WTC11 (cell line): ENCODE measurements at regions not wholly inside any gene's neighbourhood (a gene's known extent, or its start where the extent isn't known, plus 50 kb on each side); places are given as distances from the start of the nearest gene placed in this dataset.
A peak's percentile ranks its signal among the peaks of the same experiment; 100 is the strongest.

Experiments
- ATAC-seq: fragments of 200-7000 bp; cut with Tn5 transposase; 2 replicates; pipeline ENCODE4 v1.10.0; 2021; ENCODE audit warnings: mild to moderate bottlenecking, moderate library complexity
- CTCF ChIA-PET: fragments of 300-600 bp; sonication (Branson Sonifier 250); formaldehyde crosslinking; loops from one replicate; lab custom pipeline; 2021; ENCODE audit warnings: antibody characterized with exemption; lab: Charles Lee
- POLR2A ChIA-PET: fragments of 350-600 bp; sonication (Branson Sonifier 250); formaldehyde crosslinking; loops from one replicate; lab custom pipeline; 2021; ENCODE audit warnings: antibody characterized with exemption; lab: Charles Lee
- DNase-seq: peaks from one replicate; pipeline ENCODE4 v3.0.0; 2021; ENCODE audit warnings: low spot score
- H3K27ac Mint-ChIP-seq: 2 replicates; pipeline ENCODE4 v1.8.0; 2021; ENCODE audit warnings: mixed read lengths
- H3K27me3 Mint-ChIP-seq: 2 replicates; pipeline ENCODE4 v1.8.0; 2021; ENCODE audit warnings: low read depth, mild to moderate bottlenecking, moderate library complexity, mixed read lengths
- H3K36me3 Mint-ChIP-seq: 2 replicates; pipeline ENCODE4 v1.8.0; 2021; ENCODE audit warnings: mixed read lengths
- H3K4me1 Mint-ChIP-seq: 2 replicates; pipeline ENCODE4 v1.8.0; 2022; ENCODE audit warnings: mixed read lengths
- H3K4me3 Mint-ChIP-seq: 2 replicates; pipeline ENCODE4 v1.8.0; 2021; ENCODE audit warnings: mild to moderate bottlenecking, moderate library complexity, mixed read lengths
- H3K9me3 Mint-ChIP-seq: 2 replicates; pipeline ENCODE4 v1.8.0; 2021; ENCODE audit warnings: mixed read lengths
- ATF1 ChIP-seq: sonication (generic); formaldehyde crosslinking; IDR thresholded peaks from 2 replicates; pipeline ENCODE4 v1.8.1; 2023; ENCODE audit warnings: mild to moderate bottlenecking, moderate library complexity, missing genetic modification reagents
- E2F4 ChIP-seq: sonication (generic); formaldehyde crosslinking; IDR thresholded peaks from 2 replicates; pipeline ENCODE4 v1.8.1; 2022; ENCODE audit warnings: low read depth, mild to moderate bottlenecking, moderate library complexity, missing genetic modification reagents, borderline replicate concordance
- EMX1 ChIP-seq: fragments of 250-450 bp; sonication (Bioruptor Pico); IDR thresholded peaks from 2 replicates; pipeline ENCODE4 v1.8.0; 2021; ENCODE audit warnings: mild to moderate bottlenecking
- FOXP4 ChIP-seq: sonication (generic); formaldehyde crosslinking; IDR thresholded peaks from 2 replicates; pipeline ENCODE4 v1.8.0; 2022; ENCODE audit warnings: mild to moderate bottlenecking, missing genetic modification reagents
- GTF2I ChIP-seq: fragments of 250-450 bp; sonication (Bioruptor Pico); conservative IDR thresholded peaks from 2 replicates; pipeline ENCODE4 v1.4.0; 2021; ENCODE audit warnings: mild to moderate bottlenecking
- IRF2 ChIP-seq: sonication (generic); formaldehyde crosslinking; IDR thresholded peaks from 2 replicates; pipeline ENCODE4 v1.8.0; 2022; ENCODE audit warnings: low read depth, missing genetic modification reagents, borderline replicate concordance
- JUN ChIP-seq: sonication (generic); formaldehyde crosslinking; IDR thresholded peaks from 2 replicates; pipeline ENCODE4 v1.8.0; 2023; ENCODE audit warnings: mild to moderate bottlenecking, missing genetic modification reagents
- MXD4 ChIP-seq: fragments of 250-450 bp; sonication (Bioruptor Pico); IDR thresholded peaks from 2 replicates; pipeline ENCODE4 v1.8.0; 2021; ENCODE audit warnings: mild to moderate bottlenecking, moderate library complexity, borderline replicate concordance
- MYBL2 ChIP-seq: sonication (generic); formaldehyde crosslinking; IDR thresholded peaks from 2 replicates; pipeline ENCODE4 v1.8.1; 2023; ENCODE audit warnings: mild to moderate bottlenecking, moderate library complexity, missing genetic modification reagents
- NFYB ChIP-seq: sonication (generic); formaldehyde crosslinking; conservative IDR thresholded peaks from 2 replicates; pipeline ENCODE4 v1.8.0; 2022; ENCODE audit warnings: low read depth, missing genetic modification reagents
- STAT6 ChIP-seq: sonication (generic); formaldehyde crosslinking; conservative IDR thresholded peaks from 2 replicates; pipeline ENCODE4 v1.8.1; 2023; ENCODE audit warnings: mild to moderate bottlenecking, low read depth, missing genetic modification reagents, moderate library complexity
- TEAD4 ChIP-seq: sonication (generic); formaldehyde crosslinking; IDR thresholded peaks from 2 replicates; pipeline ENCODE4 v1.8.0; 2022; ENCODE audit warnings: mild to moderate bottlenecking, missing genetic modification reagents
- ZNF138 ChIP-seq: sonication (generic); formaldehyde crosslinking; conservative IDR thresholded peaks from 2 replicates; pipeline ENCODE4 v1.8.1; 2022; ENCODE audit warnings: mild to moderate bottlenecking, moderate library complexity, missing genetic modification reagents
- ZNF219 ChIP-seq: sonication (generic); formaldehyde crosslinking; IDR thresholded peaks from 2 replicates; pipeline ENCODE4 v1.8.0; 2023; ENCODE audit warnings: missing genetic modification reagents, mild to moderate bottlenecking, borderline replicate concordance
- ZNF232 ChIP-seq: sonication (generic); formaldehyde crosslinking; IDR thresholded peaks from 2 replicates; pipeline ENCODE4 v1.8.0; 2022; ENCODE audit warnings: mild to moderate bottlenecking, missing genetic modification reagents
- ZNF281 ChIP-seq: sonication (generic); formaldehyde crosslinking; IDR thresholded peaks from 2 replicates; pipeline ENCODE4 v1.8.0; 2023; ENCODE audit warnings: mild to moderate bottlenecking, missing genetic modification reagents
- ZNF671 ChIP-seq: fragments of 250-450 bp; sonication (Bioruptor Pico); IDR thresholded peaks from 2 replicates; pipeline ENCODE4 v1.8.0; 2021; ENCODE audit warnings: mild to moderate bottlenecking
- TF ChIP-seq, protein P1 (sequence below): fragments of 250-450 bp; sonication (Bioruptor Pico); conservative IDR thresholded peaks from 2 replicates; pipeline ENCODE4 v1.9.0; 2021; ENCODE audit warnings: mild to moderate bottlenecking

DNA sequence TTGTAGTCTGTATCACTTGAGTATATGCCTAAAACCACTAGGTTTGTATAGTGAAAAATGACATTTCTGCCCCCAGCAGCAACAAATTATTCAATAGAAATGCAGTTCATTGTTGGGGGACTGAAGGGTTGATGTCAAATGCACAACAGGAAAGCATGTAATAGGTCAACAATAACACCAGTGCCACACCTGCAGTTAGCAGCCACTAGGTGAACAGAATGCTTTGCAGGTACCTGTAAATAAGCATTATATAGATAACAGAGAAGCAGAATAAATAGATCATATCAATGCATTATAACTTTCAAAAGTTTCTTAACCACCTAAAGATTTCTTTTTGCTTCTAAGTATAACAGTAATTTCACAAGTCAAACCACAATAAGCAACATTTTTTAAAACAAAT is 435.9 kb upstream of the DMAC1 start:
- H3K36me3 Mint-ChIP-seq, result no peaks in the 10 kb centered on the region
- TF ChIP-seq EMX1 (CRISPR knock-in tag) (no peak), ATF1 (CRISPR knock-in tag) (no peak), IRF2 (CRISPR knock-in tag) (no peak), E2F4 (CRISPR knock-in tag) (no peak)
- POLR2A ChIA-PET, result no interaction called here
- H3K9me3 Mint-ChIP-seq, result no peaks in the 10 kb centered on the region
- ATAC-seq, result peak; percentile 54; the same call in 1 of the 2 replicates
- no peaks in the 10 kb centered on the region for H3K27me3 Mint-ChIP-seq
- no peak overlapping the region for H3K27ac Mint-ChIP-seq
- DNase-seq, result no peak
- CTCF ChIA-PET, result no interaction called here
- H3K4me1 Mint-ChIP-seq, result peaks cover 15% of the 10 kb centered on the region
- no peak overlapping the region for H3K4me3 Mint-ChIP-seq

- CTCF ChIA-PET, result no interaction called here
Observed at GRCh38 chr9:8234316-8234715, 434.7 kb upstream of the DMAC1 start.

More at GRCh38 chr9:8234316-8234715, 434.7 kb upstream of the DMAC1 start:
- POLR2A ChIA-PET, result no interaction called here
- TF ChIP-seq STAT6 (CRISPR knock-in tag) (no peak), ZNF232 (CRISPR knock-in tag) (no peak), ZNF281 (CRISPR knock-in tag) (no peak), TEAD4 (CRISPR knock-in tag) (no peak), ZNF138 (CRISPR knock-in tag) (no peak), MYBL2 (CRISPR knock-in tag) (no peak), ZNF671 (CRISPR knock-in tag) (no peak), NFYB (CRISPR knock-in tag) (no peak), ZNF219 (CRISPR knock-in tag) (no peak), GTF2I (CRISPR knock-in tag) (no peak), FOXP4 (CRISPR knock-in tag) (no peak), MXD4 (no peak), JUN (CRISPR knock-in tag) (no peak), IRF2 (CRISPR knock-in tag) (no peak), ATF1 (CRISPR knock-in tag) (no peak)
- TF ChIP-seq, protein P1, sequence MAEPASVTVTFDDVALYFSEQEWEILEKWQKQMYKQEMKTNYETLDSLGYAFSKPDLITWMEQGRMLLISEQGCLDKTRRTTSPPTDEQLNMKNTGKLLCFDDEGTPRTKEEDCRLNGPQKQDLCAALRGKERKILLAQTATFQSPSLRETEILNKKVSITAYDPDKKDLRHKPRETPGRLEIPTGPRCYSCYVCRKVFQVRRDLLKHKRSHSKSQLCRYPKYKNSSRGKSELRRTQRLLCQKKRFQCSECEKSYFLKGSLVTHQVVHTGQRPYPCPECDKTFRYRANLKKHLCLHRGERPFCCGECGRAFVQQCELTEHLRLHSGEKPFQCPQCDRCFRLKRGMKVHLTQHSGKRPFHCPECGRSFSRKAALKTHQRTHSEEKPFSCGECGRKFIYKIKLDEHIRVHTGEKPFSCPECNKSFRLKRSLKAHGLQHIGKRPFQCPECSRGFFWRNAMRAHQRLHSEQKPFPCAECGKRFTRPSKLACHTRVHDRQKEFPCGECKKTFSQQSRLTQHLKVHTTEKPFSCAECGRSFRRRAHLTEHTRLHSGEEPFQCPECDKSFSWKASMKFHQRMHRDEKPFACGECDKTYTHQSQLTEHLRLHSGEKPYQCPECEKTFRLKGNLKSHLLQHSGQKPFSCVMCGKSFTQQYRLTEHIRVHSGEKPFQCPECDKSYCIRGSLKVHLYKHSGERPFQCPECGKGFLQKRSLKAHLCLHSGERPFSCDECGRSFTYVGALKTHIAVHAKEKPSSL (CRISPR knock-in tag), result no peak
- ATAC-seq (peak; percentile 99), DNase-seq (peak; percentile 18)
- H3K9me3 Mint-ChIP-seq, result no peaks in the 10 kb centered on the region
- peaks cover 15% of the 10 kb centered on the region for H3K4me1 Mint-ChIP-seq
- H3K27ac Mint-ChIP-seq, result peak overlapping the region; percentile 20; the same call in 1 of the 2 replicates
- H3K27me3 Mint-ChIP-seq, result no peaks in the 10 kb centered on the region
- no peak overlapping the region for H3K4me3 Mint-ChIP-seq
- no peaks in the 10 kb centered on the region for H3K36me3 Mint-ChIP-seq
